HG02588 (cell line): ENCODE measurements at regions not wholly inside any gene's neighbourhood (a gene's known extent, or its start where the extent isn't known, plus 50 kb on each side); places are given as distances from the start of the nearest gene placed in this dataset.

ENCODE experiments used
- ATAC-seq: cut with Tn5 transposase; IDR thresholded peaks from one replicate; pipeline ENCODE4 v1.9.1; 2021; ENCODE audit warnings: mild to moderate bottlenecking, moderate library complexity; ENCODE audit not compliant: unreplicated experiment

- ATAC-seq = no peak
These were observed 209.2 kb upstream of the ZC3H15 start for GRCh38 chr2:186276909-186277308.

- ATAC-seq = no peak
These were observed 204.3 kb upstream of the ZC3H15 start for GRCh38 chr2:186281726-186282125.

- no peak for ATAC-seq
These were observed 191.7 kb upstream of the ZC3H15 start for GRCh38 chr2:186294248-186294888.

GRCh38 chr2:186299610-186300009 is 186.4 kb upstream of the ZC3H15 start:
- no peak for ATAC-seq

GRCh38 chr2:186302263-186302662 is 183.8 kb upstream of the ZC3H15 start:
- ATAC-seq = no peak

GRCh38 chr2:186303091-186303490 is 183.0 kb upstream of the ZC3H15 start:
- ATAC-seq = no peak

GRCh38 chr2:186304064-186304463 is 182.0 kb upstream of the ZC3H15 start:
- ATAC-seq = no peak

GRCh38 chr2:186306754-186307153 is 179.3 kb upstream of the ZC3H15 start:
- ATAC-seq = no peak

- ATAC-seq = no peak
These were observed 178.2 kb upstream of the ZC3H15 start for GRCh38 chr2:186307871-186308270.

- no peak for ATAC-seq
These were observed 177.7 kb upstream of the ZC3H15 start for GRCh38 chr2:186308347-186308746.

GRCh38 chr2:186309901-186310300 is 176.2 kb upstream of the ZC3H15 start:
- no peak for ATAC-seq

GRCh38 chr2:186319105-186319504 is 167.0 kb upstream of the ZC3H15 start:
- no peak for ATAC-seq

GRCh38 chr2:186325827-186326535 is 160.1 kb upstream of the ZC3H15 start:
- no peak for ATAC-seq

- ATAC-seq = peak; percentile 73
These were observed 158.7 kb upstream of the ZC3H15 start for GRCh38 chr2:186327251-186327868.

- ATAC-seq = no peak
These were observed 157.2 kb upstream of the ZC3H15 start for GRCh38 chr2:186328838-186329237.

- ATAC-seq = no peak
These were observed 156.0 kb upstream of the ZC3H15 start for GRCh38 chr2:186330050-186330449.

GRCh38 chr2:186339716-186340115 is 146.3 kb upstream of the ZC3H15 start:
- no peak for ATAC-seq

- no peak for ATAC-seq
These were observed 144.0 kb upstream of the ZC3H15 start for GRCh38 chr2:186342029-186342428.

- ATAC-seq = no peak
These were observed 140.3 kb upstream of the ZC3H15 start for GRCh38 chr2:186345745-186346144.

GRCh38 chr2:186346216-186346615 is 139.8 kb upstream of the ZC3H15 start:
- ATAC-seq = no peak

- no peak for ATAC-seq
These were observed 138.6 kb upstream of the ZC3H15 start for GRCh38 chr2:186347472-186347871.

- no peak for ATAC-seq
These were observed 137.9 kb upstream of the ZC3H15 start for GRCh38 chr2:186348200-186348599.
